RWPE1 (cell line): ENCODE measurements at regions not wholly inside any gene's neighbourhood (a gene's known extent, or its start where the extent isn't known, plus 50 kb on each side); places are given as distances from the start of the nearest gene placed in this dataset.
"Not testable (repeated sequence)": the region's sequence is repeated elsewhere in the genome, so short reads cannot be mapped to it uniquely, and the experiment has no call there.

Experiments
- CTCF ChIA-PET: fragments of 350-600 bp; sonication (Branson Sonifier 250); formaldehyde crosslinking; extraction: SDS; loops from one replicate; lab custom pipeline; 2021; lab: Yijun Ruan, JAX
- POLR2A ChIA-PET: fragments of 400-600 bp; formaldehyde crosslinking; extraction: SDS; loops from one replicate; lab custom pipeline; 2020; ENCODE audit warnings: antibody characterized with exemption; ENCODE audit not compliant: low non-redundant PET; lab: Yijun Ruan, JAX
- DNase-seq: peaks from one replicate; pipeline ENCODE4 v3.0.0; 2012; ENCODE audit warnings: low spot score
- H3K27ac ChIP-seq: fragments of 450-650 bp; 2 replicates; pipeline ENCODE4 v1.5.1; 2017
- TF ChIP-seq, protein P1 (sequence below): fragments of 450-650 bp; conservative IDR thresholded peaks from 2 replicates; pipeline ENCODE4 v1.5.1; 2017; ENCODE audit warnings: low read depth, mild to moderate bottlenecking

DNA sequence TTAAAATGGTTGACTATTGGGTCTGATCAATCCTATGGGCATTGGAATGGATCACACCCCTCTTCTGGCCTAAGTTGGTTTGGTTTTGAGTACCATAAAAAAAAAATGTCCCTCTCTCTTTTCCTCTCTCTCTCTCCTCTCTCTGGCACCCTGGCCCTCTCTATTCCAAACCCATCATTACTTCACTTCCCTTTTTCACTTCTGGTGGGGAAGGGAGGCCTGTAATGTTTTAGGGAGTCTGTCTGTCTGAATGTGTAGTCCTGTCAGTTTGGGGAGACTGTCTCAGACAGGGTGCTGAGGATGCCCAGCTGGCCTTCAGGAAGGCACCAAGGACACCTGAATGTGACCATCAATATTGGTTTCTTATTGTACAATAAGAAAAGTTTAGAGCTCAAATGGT is 165.8 kb downstream of the CD24 start:
- no peak overlapping the region for H3K27ac ChIP-seq
- no peak for DNase-seq
- CTCF ChIA-PET = no interaction called here
- POLR2A ChIA-PET = no interaction called here
- TF ChIP-seq, protein P1, sequence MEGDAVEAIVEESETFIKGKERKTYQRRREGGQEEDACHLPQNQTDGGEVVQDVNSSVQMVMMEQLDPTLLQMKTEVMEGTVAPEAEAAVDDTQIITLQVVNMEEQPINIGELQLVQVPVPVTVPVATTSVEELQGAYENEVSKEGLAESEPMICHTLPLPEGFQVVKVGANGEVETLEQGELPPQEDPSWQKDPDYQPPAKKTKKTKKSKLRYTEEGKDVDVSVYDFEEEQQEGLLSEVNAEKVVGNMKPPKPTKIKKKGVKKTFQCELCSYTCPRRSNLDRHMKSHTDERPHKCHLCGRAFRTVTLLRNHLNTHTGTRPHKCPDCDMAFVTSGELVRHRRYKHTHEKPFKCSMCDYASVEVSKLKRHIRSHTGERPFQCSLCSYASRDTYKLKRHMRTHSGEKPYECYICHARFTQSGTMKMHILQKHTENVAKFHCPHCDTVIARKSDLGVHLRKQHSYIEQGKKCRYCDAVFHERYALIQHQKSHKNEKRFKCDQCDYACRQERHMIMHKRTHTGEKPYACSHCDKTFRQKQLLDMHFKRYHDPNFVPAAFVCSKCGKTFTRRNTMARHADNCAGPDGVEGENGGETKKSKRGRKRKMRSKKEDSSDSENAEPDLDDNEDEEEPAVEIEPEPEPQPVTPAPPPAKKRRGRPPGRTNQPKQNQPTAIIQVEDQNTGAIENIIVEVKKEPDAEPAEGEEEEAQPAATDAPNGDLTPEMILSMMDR = no peak

DNA sequence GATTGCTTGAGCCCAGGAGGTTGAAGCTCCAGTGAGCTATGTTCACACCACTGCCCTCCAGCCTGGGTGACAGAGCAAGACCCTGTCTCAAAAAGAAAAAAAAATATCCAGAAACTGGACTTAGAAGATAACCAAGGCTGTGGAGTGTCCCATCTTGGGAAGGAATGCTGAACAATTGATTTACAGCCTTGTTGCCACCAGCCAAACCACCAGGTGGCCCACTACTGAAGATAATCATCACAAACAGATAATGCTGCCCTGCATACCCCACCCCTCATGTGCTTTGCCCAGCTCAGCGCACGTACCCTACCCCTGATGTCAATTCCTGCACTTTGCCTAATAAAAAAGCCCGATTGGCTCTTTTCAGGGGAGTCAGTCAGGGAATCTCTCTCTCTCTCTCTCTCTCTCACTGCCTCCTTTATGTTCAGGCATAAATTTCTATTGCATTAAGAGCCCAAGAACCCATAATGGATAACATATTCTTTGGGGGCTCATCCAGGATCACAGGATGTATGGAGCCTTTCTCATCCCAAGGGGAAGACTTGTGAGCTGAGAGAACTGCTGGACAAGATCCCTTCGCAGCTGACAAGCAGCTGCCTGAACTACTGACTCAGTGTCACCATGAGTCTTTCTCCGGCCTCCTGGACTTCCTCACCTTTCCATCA is 166.4 kb downstream of the CD24 start:
- H3K27ac ChIP-seq = no peak overlapping the region
- CTCF ChIA-PET = no interaction called here
- DNase-seq = no peak
- TF ChIP-seq, protein P1 = no peak
- POLR2A ChIA-PET = no interaction called here

DNA sequence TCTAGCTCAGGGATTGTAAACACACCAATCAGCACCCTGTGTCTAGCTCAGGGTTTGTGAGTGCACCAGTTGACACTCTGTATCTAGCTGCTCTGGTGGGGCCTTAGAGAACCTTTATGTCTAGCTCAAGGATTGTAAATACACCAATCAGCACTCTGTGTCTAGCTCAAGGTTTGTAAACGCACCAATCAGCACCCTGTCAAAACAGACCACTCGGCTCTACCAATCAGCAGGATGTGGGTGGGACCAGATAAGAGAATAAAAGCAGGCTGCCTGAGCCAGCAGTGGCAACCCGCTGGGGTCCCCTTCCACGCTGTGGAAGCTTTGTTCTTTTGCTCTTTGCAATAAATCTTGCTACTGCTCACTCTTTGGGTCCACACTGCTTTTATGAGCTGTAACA is 168.3 kb downstream of the CD24 start:
- POLR2A ChIA-PET, DNase-seq, H3K27ac ChIP-seq, CTCF ChIA-PET: not testable (repeated sequence)

DNA sequence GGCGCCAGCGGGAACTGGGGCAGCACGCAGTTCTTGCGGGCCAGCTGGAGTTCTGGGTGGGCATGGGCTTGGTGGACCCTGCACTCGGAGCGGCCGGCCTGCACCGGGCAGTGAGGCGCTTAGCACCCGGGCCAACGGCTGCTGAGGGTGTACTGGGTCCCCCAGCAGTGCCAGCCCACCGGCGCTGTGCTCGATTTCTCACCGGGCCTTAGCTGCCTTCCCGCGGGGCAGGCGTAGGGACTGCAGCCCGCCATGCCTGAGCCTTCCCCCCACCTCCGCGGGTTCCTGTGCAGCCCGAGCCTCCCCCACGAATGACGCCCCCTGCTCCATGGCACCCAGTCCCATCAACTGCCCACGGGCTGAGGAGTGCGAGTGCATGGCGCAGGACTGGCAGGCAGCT is 168.8 kb downstream of the CD24 start:
- DNase-seq = no peak
- CTCF ChIA-PET = interaction anchor here (0.6 kb wide), 1 partner anchor 436 kb away, joined by 3 read pairs; no protein-coding TSS in a partner anchor
- H3K27ac ChIP-seq = no peak overlapping the region
- POLR2A ChIA-PET = no interaction called here
- TF ChIP-seq, protein P1 = no peak

DNA sequence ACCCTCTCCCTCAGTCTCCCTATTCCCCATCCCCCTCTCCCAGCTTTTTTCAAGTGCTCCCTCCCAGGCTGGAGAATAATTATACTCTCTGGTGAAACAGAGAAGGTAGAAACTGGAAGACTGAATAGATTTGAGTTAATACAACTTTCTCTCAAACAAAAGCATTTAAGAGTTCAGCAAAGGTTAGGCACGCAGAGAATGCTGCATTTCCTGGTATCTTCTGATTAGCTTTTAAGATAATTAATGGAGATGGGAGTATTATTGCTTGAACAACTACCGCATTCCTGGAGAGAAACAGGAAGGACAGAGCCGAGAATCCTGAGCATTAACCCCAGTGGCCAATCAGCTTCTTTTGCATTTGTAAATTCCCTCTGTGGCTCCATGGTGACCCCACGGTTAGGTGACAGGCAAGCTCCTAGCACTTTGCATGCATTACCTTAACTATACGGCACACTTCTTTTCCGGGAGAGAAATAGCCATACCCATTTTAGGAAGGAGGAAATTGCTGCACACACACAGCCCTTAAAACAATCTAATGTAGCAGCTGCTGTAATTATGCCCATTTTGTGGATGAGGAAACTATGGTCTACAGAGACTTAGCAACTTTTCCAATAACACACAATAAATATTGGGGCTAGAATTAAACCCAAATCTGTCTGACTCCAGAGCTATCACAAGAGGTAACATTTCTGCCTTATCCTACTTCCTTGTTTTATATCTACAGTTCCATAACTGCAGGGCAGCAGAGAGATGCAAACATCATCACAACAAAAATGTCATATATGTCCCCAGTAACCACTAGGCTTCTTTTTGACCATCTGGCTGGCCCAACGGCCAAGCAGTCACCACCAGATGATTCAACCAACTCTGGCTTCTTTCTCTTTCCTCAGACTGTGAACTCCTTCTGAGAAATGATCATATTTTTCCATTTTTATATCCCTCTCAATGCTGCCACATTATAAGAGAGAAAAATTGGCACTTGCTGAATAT is 169.9 kb downstream of the CD24 start:
- no peak for DNase-seq
- TF ChIP-seq, protein P1 = no peak
- H3K27ac ChIP-seq = no peak overlapping the region
- CTCF ChIA-PET = interaction anchor here (0.6 kb wide), 1 partner anchor 111 kb away, joined by 5 read pairs; no protein-coding TSS in a partner anchor
- POLR2A ChIA-PET = no interaction called here

DNA sequence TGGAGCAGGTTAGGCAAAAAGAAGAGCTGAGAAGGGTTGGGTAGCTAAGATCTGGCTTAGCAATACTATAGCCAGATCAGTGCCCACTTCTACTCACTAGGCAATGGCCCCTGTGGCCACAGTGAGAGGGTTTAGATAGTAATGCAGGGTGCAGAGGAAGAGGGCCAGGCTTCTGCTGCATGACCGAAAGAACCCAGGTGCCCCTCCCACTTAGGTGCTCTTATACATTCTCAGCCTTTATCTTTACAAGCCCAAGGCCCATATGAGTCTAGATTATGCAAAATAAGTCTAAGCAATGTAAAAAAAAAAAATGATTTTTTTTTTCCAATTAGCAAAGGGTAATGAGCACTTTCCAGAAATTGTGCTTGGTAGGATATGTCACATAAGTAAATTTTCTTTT is 171.3 kb downstream of the CD24 start:
- CTCF ChIA-PET = no interaction called here
- TF ChIP-seq, protein P1 = no peak
- POLR2A ChIA-PET = no interaction called here
- DNase-seq = no peak
- no peak overlapping the region for H3K27ac ChIP-seq

DNA sequence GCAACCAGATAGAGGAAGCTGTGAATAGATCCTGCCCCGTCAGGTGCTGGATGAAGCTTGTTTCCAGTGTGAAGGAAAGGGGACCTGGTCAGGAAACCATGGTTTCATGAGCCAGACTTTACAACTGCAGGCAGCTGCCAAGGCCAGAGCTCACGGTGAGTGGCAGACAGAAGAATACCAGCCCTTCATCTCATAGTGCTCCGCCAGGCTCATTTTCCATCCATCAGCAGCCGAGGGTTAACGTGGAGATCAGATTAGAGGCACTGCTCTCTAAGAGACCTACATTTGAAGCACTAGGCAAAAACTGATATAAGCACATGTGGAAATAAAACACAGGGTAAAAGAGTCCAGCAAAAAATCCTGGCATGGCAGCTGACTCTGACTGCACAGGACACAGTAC is 172.4 kb downstream of the CD24 start:
- ChIA-PET POLR2A (no interaction called here), CTCF (interaction anchor here (0.6 kb wide), 2 partner anchors 17 to 30 kb away, joined by 3 read pairs; no protein-coding TSS in a partner anchor)
- no peak for DNase-seq
- TF ChIP-seq, protein P1 = no peak
- no peak overlapping the region for H3K27ac ChIP-seq
